OCI-LY3 (cell line): ENCODE measurements at regions not wholly inside any gene's neighbourhood (a gene's known extent, or its start where the extent isn't known, plus 50 kb on each side); places are given as distances from the start of the nearest gene placed in this dataset.

Source experiments
- EZH2phosphoT487 ChIP-seq: fragments of 200-600 bp; shearing (Covaris generic); IDR thresholded peaks from 2 replicates; pipeline ENCODE4 v1.6.1; 2018; ENCODE audit warnings: antibody characterized with exemption, mixed run types, low read depth
- TF ChIP-seq, protein P1 (sequence below): fragments of 200-600, 300-600 bp; sonication (generic); IDR thresholded peaks from 2 replicates; pipeline ENCODE4 v1.5.1; 2014; ENCODE audit warnings: antibody characterized with exemption, low read length, low read depth

DNA sequence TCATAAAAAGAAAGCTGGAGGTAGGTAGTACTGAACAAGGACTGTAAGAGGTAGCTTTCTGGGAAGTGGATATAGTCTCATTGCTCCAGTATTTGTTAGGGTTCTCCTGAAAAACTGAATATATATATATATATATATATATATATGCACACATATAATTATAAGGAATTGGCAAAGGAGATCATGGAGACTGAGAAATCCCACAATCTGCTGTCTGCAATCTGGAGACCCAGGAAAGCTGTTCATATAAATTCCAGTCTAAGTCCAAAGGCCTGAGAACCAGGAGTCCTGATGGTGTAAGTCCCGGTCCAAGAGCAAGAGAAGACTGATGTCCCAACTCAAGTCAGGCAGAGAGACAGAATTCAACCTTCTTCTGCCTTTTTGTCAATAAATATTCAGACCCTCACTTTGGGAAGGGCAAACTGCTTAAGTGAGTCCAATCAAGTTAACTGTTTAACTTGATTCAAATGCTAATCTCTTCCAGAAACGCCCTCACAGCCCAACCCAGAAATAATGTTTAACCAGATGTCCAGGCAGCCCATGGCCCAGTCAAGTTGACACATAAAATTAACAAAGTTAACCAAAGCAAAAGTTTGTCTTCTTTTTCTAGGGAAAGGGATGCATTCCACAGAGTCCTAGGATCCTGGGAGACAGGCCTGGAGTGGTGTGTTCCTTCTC is 225.3 kb upstream of the KAZN start:
- TF ChIP-seq, protein P1, sequence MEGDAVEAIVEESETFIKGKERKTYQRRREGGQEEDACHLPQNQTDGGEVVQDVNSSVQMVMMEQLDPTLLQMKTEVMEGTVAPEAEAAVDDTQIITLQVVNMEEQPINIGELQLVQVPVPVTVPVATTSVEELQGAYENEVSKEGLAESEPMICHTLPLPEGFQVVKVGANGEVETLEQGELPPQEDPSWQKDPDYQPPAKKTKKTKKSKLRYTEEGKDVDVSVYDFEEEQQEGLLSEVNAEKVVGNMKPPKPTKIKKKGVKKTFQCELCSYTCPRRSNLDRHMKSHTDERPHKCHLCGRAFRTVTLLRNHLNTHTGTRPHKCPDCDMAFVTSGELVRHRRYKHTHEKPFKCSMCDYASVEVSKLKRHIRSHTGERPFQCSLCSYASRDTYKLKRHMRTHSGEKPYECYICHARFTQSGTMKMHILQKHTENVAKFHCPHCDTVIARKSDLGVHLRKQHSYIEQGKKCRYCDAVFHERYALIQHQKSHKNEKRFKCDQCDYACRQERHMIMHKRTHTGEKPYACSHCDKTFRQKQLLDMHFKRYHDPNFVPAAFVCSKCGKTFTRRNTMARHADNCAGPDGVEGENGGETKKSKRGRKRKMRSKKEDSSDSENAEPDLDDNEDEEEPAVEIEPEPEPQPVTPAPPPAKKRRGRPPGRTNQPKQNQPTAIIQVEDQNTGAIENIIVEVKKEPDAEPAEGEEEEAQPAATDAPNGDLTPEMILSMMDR: no peak
- no peak for TF ChIP-seq EZH2phosphoT487
